ENCODE measurements at regions not wholly inside any gene's neighbourhood (a gene's known extent, or its start where the extent isn't known, plus 50 kb on each side); places are given as distances from the start of the nearest gene placed in this dataset.
"Not testable (repeated sequence)": the region's sequence is repeated elsewhere in the genome, so short reads cannot be mapped to it uniquely, and the experiment has no call there.

DNA sequence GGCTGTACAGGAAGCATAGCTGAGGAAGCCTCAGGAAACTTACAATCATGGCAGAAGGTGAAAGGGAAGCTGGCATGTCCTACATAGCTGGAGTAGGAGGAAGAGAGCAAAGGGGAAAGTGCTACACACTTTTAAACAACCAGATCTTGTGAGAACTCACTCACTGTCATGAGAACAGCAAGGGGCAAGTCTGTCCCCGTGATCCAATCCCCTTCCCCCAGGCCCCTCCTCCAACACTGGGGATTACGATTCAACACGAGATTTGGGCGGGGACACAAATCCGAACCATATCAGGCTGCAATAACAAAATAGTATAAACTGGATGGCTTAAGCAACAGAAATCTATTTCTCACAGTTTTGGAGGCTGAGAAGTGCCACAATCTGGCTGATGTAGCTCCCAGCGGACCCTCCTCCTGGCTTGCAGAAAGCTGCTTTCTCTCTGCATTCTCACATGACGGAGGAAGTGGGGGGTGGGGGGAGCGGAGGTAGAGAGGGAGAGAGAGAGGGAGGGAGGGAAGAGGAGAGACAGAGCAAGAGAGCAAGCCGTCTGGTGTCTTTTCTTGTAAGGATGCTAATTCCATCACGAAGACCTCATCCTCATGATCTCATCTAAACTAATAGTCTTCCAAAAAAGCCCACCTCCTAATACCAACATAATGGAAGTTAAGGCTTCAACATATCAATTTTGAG lies 72.9 kb downstream of the NPIPA7 start:
- TF ChIP-seq CHD2 (IDR thresholded peaks at IDR 0.05; ENCODE audit: low read length, partially characterized antibody); ESRRA (IDR thresholded peaks at IDR 0.05; ENCODE audit: borderline replicate concordance, low read length); ZC3H11A (IDR thresholded peaks at IDR 0.05); SMC3 (IDR thresholded peaks at IDR 0.05): not testable (repeated sequence)
- TF ChIP-seq, protein P1, sequence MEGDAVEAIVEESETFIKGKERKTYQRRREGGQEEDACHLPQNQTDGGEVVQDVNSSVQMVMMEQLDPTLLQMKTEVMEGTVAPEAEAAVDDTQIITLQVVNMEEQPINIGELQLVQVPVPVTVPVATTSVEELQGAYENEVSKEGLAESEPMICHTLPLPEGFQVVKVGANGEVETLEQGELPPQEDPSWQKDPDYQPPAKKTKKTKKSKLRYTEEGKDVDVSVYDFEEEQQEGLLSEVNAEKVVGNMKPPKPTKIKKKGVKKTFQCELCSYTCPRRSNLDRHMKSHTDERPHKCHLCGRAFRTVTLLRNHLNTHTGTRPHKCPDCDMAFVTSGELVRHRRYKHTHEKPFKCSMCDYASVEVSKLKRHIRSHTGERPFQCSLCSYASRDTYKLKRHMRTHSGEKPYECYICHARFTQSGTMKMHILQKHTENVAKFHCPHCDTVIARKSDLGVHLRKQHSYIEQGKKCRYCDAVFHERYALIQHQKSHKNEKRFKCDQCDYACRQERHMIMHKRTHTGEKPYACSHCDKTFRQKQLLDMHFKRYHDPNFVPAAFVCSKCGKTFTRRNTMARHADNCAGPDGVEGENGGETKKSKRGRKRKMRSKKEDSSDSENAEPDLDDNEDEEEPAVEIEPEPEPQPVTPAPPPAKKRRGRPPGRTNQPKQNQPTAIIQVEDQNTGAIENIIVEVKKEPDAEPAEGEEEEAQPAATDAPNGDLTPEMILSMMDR (IDR thresholded peaks at IDR 0.05): not testable (repeated sequence)
- TF ChIP-seq, protein P2, sequence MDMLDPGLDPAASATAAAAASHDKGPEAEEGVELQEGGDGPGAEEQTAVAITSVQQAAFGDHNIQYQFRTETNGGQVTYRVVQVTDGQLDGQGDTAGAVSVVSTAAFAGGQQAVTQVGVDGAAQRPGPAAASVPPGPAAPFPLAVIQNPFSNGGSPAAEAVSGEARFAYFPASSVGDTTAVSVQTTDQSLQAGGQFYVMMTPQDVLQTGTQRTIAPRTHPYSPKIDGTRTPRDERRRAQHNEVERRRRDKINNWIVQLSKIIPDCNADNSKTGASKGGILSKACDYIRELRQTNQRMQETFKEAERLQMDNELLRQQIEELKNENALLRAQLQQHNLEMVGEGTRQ (IDR thresholded peaks at IDR 0.05): not testable (repeated sequence)
- TF ChIP-seq, protein P3, sequence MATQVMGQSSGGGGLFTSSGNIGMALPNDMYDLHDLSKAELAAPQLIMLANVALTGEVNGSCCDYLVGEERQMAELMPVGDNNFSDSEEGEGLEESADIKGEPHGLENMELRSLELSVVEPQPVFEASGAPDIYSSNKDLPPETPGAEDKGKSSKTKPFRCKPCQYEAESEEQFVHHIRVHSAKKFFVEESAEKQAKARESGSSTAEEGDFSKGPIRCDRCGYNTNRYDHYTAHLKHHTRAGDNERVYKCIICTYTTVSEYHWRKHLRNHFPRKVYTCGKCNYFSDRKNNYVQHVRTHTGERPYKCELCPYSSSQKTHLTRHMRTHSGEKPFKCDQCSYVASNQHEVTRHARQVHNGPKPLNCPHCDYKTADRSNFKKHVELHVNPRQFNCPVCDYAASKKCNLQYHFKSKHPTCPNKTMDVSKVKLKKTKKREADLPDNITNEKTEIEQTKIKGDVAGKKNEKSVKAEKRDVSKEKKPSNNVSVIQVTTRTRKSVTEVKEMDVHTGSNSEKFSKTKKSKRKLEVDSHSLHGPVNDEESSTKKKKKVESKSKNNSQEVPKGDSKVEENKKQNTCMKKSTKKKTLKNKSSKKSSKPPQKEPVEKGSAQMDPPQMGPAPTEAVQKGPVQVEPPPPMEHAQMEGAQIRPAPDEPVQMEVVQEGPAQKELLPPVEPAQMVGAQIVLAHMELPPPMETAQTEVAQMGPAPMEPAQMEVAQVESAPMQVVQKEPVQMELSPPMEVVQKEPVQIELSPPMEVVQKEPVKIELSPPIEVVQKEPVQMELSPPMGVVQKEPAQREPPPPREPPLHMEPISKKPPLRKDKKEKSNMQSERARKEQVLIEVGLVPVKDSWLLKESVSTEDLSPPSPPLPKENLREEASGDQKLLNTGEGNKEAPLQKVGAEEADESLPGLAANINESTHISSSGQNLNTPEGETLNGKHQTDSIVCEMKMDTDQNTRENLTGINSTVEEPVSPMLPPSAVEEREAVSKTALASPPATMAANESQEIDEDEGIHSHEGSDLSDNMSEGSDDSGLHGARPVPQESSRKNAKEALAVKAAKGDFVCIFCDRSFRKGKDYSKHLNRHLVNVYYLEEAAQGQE (IDR thresholded peaks at IDR 0.05): not testable (repeated sequence)
